GM21381 (cell line): ENCODE measurements at regions not wholly inside any gene's neighbourhood (a gene's known extent, or its start where the extent isn't known, plus 50 kb on each side); places are given as distances from the start of the nearest gene placed in this dataset.
"Not testable (repeated sequence)": the region's sequence is repeated elsewhere in the genome, so short reads cannot be mapped to it uniquely, and the experiment has no call there.

Source experiments
- ATAC-seq: cut with Tn5 transposase; IDR thresholded peaks from one replicate; pipeline ENCODE4 v1.9.1; 2021; ENCODE audit warnings: mild to moderate bottlenecking, moderate library complexity; ENCODE audit not compliant: unreplicated experiment

DNA sequence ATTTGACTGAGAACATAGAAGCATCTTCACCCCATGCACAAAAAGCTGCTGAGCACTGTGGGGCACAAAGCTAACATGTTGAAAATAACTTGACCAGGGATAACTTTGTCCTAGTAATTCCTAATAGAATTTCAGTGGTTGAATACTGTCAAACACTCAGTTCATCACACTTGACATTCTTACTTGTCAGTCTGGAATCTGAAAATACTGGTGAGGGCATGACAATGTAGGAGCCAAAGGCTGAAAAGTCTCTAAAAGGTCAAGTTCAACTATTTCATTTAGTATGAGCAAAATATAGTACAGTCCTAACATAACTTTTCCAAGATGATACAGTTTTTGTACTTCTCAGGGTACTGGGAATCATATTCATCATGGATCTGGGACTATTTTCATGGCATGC lies 504.4 kb upstream of the LMO3 start:
- no peak for ATAC-seq

DNA sequence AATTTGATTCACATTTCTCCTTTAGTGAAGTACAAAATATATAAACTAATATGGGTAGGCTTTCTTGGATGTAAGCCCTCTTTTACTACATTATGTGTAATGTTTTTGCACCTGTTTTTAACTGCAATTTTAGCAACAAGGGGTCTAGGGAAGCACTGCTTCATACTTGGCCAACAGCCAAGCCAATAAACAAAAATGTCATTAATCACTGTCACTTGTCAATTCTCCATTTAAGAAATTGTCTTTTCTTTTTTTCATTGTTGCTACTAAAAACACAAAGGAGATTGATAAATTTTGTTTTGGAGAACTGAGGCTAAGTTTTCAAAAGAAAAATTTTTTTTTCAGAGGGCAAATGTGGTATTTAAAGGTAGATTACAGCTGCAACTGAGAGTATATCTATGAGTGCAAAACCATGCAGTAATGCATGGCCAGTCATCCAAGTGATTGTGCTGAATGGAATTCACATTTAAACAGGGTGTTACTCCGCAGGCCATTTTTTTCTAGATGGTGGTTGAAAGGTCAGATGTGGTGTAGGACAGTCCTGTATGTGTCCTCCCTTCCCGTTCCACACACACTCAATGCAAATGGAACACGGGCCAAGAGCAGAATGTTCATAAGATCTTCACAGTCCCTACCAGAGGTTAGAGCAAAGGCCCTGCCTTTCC lies 503.0 kb upstream of the LMO3 start:
- ATAC-seq: no peak

DNA sequence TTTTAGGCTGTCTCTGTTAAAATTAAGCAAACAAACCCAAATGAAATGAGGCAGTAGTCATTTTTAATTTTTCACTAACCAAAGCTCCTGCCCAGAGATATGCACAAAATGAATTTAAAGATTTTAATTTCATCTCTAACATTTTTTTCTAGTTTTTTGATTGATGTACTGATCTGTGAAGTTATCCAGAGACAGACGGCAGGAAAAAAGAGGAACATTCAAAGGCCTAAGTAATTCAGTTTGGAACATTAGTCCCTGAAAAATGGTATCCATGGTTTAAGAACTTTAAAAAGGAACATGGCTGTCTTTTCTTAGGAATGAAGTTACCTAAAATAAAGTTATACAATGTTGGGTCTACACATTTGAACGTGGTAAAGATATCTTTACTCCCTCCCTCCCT lies 498.8 kb upstream of the LMO3 start:
- no peak for ATAC-seq

DNA sequence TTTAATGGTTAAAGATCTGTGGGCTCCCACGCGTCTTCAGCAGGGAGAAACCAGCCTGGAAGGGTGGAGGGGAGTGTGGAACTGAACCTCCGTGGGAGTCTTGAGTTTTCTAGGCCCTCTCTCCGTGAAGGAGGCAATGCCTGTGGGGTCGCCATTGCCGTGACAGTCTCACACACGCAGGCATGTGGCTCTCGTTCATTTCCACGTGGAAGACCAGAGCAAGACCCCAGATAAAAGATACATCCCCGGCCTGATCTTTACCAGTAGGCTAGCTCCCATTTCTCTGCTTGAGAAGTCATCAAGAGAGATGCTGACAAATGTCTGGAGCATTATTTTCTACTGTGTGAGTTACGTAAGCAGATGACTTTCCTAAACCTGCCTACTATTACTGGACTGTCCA lies 491.7 kb upstream of the LMO3 start:
- ATAC-seq: no peak

- ATAC-seq: no peak
Observed at GRCh38 chr12:17084831-17085230, 478.9 kb upstream of the LMO3 start.

DNA sequence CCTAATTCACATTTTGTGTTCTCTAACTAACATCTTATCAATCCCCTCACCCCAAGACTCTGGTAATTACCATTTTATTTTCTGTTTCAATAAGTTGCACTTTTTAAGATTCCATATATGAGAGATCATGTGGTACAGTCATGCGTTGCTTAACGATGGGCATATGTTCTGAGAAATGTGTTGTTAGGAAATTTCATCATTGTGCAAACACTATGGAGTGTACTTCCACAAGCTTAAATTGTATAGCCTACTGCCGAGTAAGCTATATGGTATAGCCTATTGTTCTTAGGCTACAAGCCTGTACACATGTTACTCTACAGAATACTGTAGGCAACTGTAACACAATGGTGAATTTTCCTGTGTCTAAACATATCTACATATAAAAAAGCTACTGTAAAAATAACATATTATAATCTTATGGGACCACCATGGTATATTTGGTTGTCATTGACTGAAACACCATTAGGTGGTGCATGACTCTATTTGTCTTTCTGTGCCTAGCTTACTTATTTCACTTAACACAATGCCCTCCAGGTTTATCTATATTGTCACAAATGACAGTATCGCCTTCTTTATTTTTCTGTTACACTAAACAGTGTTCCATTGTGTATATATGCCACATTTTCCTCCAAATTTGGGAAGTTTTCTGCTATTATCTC lies 473.4 kb upstream of the LMO3 start:
- no peak for ATAC-seq

- no peak for ATAC-seq
Observed at GRCh38 chr12:17077594-17077993, 471.6 kb upstream of the LMO3 start.

GRCh38 chr12:17076811-17077210 lies 470.8 kb upstream of the LMO3 start:
- no peak for ATAC-seq

DNA sequence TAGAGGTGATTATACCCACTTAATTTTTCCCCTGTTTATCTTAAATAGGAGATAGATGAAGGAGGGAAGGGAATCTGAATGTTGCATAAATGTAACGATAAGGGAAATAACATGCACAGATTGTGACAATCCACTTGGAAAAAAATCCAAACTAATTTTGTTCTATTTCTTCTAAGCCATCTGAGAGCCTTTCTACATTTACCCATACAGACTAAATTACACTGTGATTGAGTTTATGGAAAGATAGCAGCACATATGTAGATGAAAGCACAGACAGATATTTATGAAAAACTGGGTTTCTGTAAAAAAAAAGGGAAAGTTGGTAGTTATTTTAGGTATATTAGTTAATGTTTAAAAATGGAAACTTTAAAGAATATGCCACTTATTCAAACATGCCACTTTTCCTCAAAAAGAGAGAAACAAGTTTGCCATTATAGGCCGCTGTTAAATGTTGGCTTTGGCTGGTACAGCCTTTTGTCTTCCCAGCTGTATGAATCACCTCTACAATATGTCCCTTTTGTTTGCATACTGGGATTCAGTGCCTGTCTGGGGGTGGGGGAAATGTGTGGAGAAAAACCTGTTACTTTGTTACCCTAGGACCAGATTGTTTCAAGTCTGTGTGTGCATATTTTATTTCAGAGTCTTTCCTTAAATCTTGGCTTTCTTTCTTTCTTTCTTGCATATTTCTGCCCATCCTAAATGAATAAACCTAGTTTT lies 470.2 kb upstream of the LMO3 start:
- ATAC-seq: no peak

DNA sequence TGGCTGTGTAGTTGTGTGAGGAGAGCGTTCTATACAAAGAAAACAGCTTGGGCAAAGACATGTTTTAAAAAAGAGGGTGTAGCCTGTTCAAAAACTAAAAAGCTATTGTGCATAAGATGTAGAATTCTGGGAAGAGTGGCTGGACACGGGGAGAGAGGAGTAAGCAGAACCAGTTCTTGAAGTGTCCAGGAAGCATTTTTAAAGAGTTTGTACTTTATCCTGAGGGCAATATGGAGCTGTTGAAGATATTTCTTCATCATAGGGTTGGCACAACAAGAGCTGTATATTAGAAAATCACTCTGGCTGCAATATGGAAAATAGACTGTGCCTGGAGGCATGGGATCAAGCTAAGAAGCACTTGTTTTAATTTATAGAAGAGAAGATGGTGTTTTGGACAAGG lies 458.9 kb upstream of the LMO3 start:
- no peak for ATAC-seq

DNA sequence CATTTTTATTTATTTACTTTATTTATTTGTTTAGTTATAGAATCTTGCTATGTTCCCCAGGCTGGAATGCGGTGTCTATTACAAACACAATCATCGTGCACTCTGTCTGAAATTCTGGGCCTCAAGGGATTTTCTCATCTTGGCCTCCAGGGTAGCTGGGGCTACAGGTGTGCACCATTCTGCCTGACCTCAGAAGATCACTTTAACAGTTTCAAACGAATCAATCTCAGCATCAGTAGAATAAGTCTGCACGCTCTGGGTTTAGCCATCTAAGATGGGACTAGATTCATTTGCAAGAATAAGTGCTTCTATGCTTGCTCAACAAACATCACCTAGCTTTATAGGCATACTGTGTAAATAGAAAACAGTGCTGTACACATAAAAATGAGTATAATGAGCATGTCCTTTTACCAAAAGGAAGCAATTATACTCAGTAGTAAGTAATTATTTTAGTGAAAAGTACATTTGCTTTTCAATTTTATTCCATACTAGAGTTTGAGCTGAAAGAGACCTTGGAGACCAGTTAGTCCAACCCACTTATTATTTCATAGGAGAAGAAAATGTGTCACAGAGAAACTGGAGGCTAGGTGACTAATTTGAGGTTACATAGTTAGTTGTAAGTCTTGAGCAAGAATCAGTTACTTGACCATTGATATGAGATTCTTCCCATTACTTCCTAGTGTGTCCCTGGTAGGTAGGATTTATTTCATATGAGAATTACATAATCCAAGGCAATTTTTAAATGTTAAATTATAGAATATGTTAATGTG lies 456.5 kb upstream of the LMO3 start:
- ATAC-seq: no peak

- ATAC-seq: no peak
Observed at GRCh38 chr12:17060260-17060659, 454.3 kb upstream of the LMO3 start.

GRCh38 chr12:17056546-17056945 lies 450.6 kb upstream of the LMO3 start:
- ATAC-seq: no peak

DNA sequence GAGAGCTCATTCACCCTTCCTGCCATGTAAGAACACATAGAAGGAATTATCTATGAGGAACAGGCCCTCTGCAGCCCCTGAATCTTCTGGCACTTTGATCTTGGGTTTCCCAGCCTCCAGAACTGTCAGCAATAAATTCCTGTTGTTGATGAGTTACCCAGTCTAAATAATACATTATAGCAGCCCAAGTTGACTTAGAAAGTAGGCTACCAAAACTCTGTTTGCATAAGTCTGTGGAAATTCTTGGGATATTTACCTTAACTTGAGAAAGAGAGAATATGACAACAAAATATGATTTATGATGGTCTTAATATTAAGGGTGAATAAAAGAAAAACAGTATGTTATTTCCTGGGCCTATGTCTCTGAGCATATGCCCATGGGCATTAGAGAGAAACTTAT lies 433.0 kb upstream of the LMO3 start:
- no peak for ATAC-seq

- no peak for ATAC-seq
Observed at GRCh38 chr12:17035372-17035771, 429.4 kb upstream of the LMO3 start.

- ATAC-seq: no peak
Observed at GRCh38 chr12:17030338-17030737, 424.4 kb upstream of the LMO3 start.

DNA sequence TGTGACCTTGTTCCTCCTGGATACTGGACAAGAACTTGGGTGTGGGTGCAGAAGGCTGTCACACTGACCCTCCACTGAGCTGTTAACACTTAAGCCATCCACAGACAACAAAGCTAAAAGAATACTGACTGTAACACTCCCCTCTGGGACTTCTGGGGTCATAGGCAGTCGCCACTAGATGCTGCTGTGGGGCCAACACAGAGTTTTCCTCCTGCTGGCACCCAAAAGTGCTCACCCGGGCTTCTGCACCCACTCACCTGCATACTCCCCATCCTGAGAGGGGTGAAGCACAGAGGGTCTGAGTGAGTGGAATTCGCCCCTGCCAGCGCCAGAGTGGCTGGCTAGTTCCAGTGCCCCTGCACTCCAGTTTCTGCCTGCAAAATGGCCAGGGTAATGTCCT lies 422.4 kb upstream of the LMO3 start:
- ATAC-seq: no peak

DNA sequence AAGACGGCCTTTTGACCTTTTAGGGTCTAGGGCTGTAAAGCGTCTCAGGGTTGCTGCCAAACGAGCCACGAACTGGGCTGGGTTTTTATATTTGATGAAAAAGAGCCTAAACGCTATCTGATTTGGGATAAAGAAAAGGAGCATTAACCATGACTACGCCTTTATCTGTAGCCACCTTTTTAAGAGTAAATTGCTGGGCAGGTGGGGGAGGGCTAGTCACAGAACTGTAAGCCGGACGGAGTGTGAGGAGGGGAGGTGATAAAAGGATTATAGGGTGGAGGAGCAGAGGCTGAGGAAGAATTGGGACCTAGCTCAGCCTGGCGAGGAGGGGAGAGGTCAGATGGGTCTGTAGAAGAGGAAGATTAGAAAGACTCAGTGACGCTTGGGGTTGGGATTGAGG lies 419.5 kb upstream of the LMO3 start:
- not testable (repeated sequence) for ATAC-seq

DNA sequence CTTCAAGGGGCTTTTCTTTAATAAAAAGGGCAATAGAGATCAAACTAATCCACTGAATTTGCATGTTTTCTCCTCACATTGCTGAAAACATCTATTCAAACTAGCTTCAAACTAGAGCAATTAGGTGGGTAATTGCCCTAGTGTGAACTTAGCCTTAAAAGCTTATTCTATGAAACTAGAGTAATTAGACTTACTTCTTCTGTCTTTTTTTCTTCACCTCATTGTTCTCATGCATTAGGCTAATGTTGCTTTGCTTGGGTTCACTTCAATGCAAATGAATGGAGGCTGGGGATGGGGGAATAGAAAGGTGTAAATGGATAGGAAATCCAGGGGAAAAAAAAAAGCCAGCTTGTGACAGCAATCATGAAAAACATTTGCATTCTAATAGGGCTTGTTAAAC lies 414.8 kb upstream of the LMO3 start:
- no peak for ATAC-seq

GRCh38 chr12:17017402-17017801 lies 411.4 kb upstream of the LMO3 start:
- no peak for ATAC-seq

GRCh38 chr12:17016116-17016864 lies 410.3 kb upstream of the LMO3 start:
- no peak for ATAC-seq
